ENCODE measurements at regions not wholly inside any gene's neighbourhood (a gene's known extent, or its start where the extent isn't known, plus 50 kb on each side); places are given as distances from the start of the nearest gene placed in this dataset.

DNA sequence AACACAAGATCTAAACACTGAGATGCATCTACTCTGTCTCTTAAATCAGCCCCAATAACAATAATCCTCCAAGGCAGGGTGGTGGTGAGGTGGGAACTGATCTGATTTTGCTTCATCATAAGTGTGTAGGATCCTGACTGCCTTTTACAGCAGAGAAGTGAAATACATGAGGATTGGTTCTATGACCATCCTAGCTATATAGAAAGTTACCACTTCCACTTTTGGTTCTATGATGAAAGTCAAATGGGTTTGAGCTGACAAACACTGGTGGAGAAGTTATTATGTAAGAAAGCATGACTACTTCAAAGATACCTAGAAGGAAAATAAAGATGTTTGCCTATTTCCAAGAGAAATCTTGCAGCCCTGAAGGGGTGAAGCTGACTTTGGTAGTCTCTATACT is 181.6 kb downstream of the NKX6-1 start:
- no peak overlapping the region for H2AK5ac ChIP-seq (ENCODE audit: insufficient read length, low read length)
- H3K56ac ChIP-seq (ENCODE audit: insufficient read length, low read depth, low read length): no peak overlapping the region
- no peak overlapping the region for H2BK15ac ChIP-seq (ENCODE audit: low read depth, low read length)
- DNase-seq: no peak
- H4K5ac ChIP-seq (ENCODE audit: insufficient read length, low read depth, low read length): no peak overlapping the region
- no peak overlapping the region for H4K8ac ChIP-seq (replicated peaks; ENCODE audit: insufficient read length, low read depth, low read length)
- TF ChIP-seq, protein P1, sequence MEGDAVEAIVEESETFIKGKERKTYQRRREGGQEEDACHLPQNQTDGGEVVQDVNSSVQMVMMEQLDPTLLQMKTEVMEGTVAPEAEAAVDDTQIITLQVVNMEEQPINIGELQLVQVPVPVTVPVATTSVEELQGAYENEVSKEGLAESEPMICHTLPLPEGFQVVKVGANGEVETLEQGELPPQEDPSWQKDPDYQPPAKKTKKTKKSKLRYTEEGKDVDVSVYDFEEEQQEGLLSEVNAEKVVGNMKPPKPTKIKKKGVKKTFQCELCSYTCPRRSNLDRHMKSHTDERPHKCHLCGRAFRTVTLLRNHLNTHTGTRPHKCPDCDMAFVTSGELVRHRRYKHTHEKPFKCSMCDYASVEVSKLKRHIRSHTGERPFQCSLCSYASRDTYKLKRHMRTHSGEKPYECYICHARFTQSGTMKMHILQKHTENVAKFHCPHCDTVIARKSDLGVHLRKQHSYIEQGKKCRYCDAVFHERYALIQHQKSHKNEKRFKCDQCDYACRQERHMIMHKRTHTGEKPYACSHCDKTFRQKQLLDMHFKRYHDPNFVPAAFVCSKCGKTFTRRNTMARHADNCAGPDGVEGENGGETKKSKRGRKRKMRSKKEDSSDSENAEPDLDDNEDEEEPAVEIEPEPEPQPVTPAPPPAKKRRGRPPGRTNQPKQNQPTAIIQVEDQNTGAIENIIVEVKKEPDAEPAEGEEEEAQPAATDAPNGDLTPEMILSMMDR (conservative IDR thresholded peaks at IDR 0.05): no peak
- no peaks in the 10 kb centered on the region for H3K9me3 ChIP-seq (ENCODE audit: control insufficient read depth, low read depth, low read length)
- H3K27ac Mint-ChIP-seq: no peak overlapping the region
- H3K4me3 Mint-ChIP-seq: no peak overlapping the region
- H4K20me1 ChIP-seq (ENCODE audit: control insufficient read depth, insufficient read depth, insufficient read length): no peaks in the 10 kb centered on the region
- H3K23ac ChIP-seq (ENCODE audit: insufficient read length, low read depth, low read length): no peak overlapping the region
- H3K9me3 Mint-ChIP-seq: no peaks in the 10 kb centered on the region
- no peak overlapping the region for H3K14ac ChIP-seq (ENCODE audit: insufficient read depth, low read length)
- no peak overlapping the region for H3K4me2 ChIP-seq (ENCODE audit: insufficient read depth, insufficient read length, low read length)
- H3K4me1 ChIP-seq (ENCODE audit: insufficient read depth, low read length): no peaks in the 10 kb centered on the region
- no peak overlapping the region for H3K4ac ChIP-seq (ENCODE audit: low read depth, low read length)
- H3K4me1 Mint-ChIP-seq: peaks cover 6 to 8% of the 10 kb centered on the region in 2 experiments; a peak in 3 of 4 replicates
- no peak overlapping the region for H2BK120ac ChIP-seq (ENCODE audit: low read depth, low read length, poor library complexity, severe bottlenecking)
- H3K18ac ChIP-seq (ENCODE audit: insufficient read length, low read depth, low read length): no peak overlapping the region
- H3K27me3 ChIP-seq (ENCODE audit: insufficient read depth, low read length): no peaks in the 10 kb centered on the region
- no peak overlapping the region for H2BK20ac ChIP-seq (ENCODE audit: low read depth, low read length, poor library complexity, severe bottlenecking)
- H2AFZ ChIP-seq (ENCODE audit: low read length): no peak overlapping the region
- no peaks in the 10 kb centered on the region for H3K23me2 ChIP-seq (ENCODE audit: insufficient read length, low read depth, low read length, poor library complexity, severe bottlenecking)
- no peak overlapping the region for H2BK5ac ChIP-seq (ENCODE audit: insufficient read length, low read length)
- H3K27me3 Mint-ChIP-seq (ENCODE audit: low read depth): peaks cover 5% of the 10 kb centered on the region; the same call in 1 of the 2 replicates
- H3K9ac ChIP-seq (ENCODE audit: extremely low read depth, insufficient read length, low read length): no peak overlapping the region
- H3K27ac ChIP-seq (ENCODE audit: insufficient read length, low read depth, low read length): no peak overlapping the region
- no peak overlapping the region for H2BK12ac ChIP-seq (ENCODE audit: insufficient read length, low read depth, low read length)
- no peaks in the 10 kb centered on the region for H3K79me1 ChIP-seq (ENCODE audit: insufficient read depth, low read depth, low read length, poor library complexity, severe bottlenecking)
- no peaks in the 10 kb centered on the region for H3K79me2 ChIP-seq (ENCODE audit: insufficient read depth, low read length)
- H4K91ac ChIP-seq (ENCODE audit: insufficient read length, low read depth, low read length): no peak overlapping the region
- H3K36me3 Mint-ChIP-seq (ENCODE audit: insufficient read depth in 1 of 3, low read depth in 3 of 3): no peaks in the 10 kb centered on the region
- H3T11ph ChIP-seq (ENCODE audit: low read length): no peak overlapping the region
